IMR-90 (cell line): ENCODE measurements at regions not wholly inside any gene's neighbourhood (a gene's known extent, or its start where the extent isn't known, plus 50 kb on each side); places are given as distances from the start of the nearest gene placed in this dataset.

Experiments used
- ATAC-seq: fragments of 200-7000 bp; cut with Tn5 transposase; 2 replicates; pipeline ENCODE4 v1.9.1; 2020; ENCODE audit warnings: low read depth, mild to moderate bottlenecking, moderate library complexity
- BruUV-seq: library from RNA; stranded (reverse); fragments of 400-500 nt; replicated peaks from 2 replicates; lab custom pipeline; 2021; lab: Mats Ljungman, UMichigan
- CTCF ChIA-PET: fragments of 300-600 bp; formaldehyde crosslinking; extraction: SDS; loops from one replicate; lab custom pipeline; 2021; ENCODE audit warnings: antibody characterized with exemption; lab: Yijun Ruan, JAX
- POLR2A ChIA-PET: fragments of 300-600 bp; sonication (Branson Sonifier 250); formaldehyde crosslinking; loops from one replicate; lab custom pipeline; 2022; ENCODE audit warnings: antibody characterized with exemption; ENCODE audit not compliant: unreplicated experiment; lab: Charles Lee
- DNase-seq: peaks from one replicate; pipeline ENCODE4 v3.0.0; 2013
- H2AFZ ChIP-seq: replicated peaks from 2 replicates; pipeline ENCODE3; 2013; ENCODE audit warnings: low read length, mild to moderate bottlenecking; ENCODE audit not compliant: poor library complexity
- H2AK5ac ChIP-seq: 2 replicates; pipeline ENCODE4 v1.6.1; 2013; ENCODE audit warnings: low read depth, low read length, inconsistent platforms
- H2AK9ac ChIP-seq: replicated peaks from 2 replicates; pipeline ENCODE3; 2013; ENCODE audit warnings: mild to moderate bottlenecking, low read depth, low read length, moderate library complexity; ENCODE audit not compliant: poor library complexity
- H2BK120ac ChIP-seq: 2 replicates; pipeline ENCODE4 v1.6.1; 2013; ENCODE audit warnings: low read depth, low read length, inconsistent platforms
- H2BK15ac ChIP-seq: 3 replicates; pipeline ENCODE4 v1.6.1; 2013; ENCODE audit warnings: low read depth, low read length, inconsistent platforms
- H2BK20ac ChIP-seq: 2 replicates; pipeline ENCODE4 v1.6.1; 2013; ENCODE audit warnings: low read depth, mild to moderate bottlenecking, inconsistent platforms, low read length, moderate library complexity
- H2BK5ac ChIP-seq: 2 replicates; pipeline ENCODE4 v1.6.1; 2013; ENCODE audit warnings: mild to moderate bottlenecking, low read depth, low read length, inconsistent platforms; ENCODE audit not compliant: poor library complexity, severe bottlenecking
- H3K14ac ChIP-seq: replicated peaks from 2 replicates; pipeline ENCODE4 v1.6.1; 2013; ENCODE audit warnings: low read depth, low read length, inconsistent platforms
- H3K18ac ChIP-seq: 2 replicates; pipeline ENCODE4 v1.6.1; 2013; ENCODE audit warnings: low read depth, low read length, control low read depth
- H3K23ac ChIP-seq: 2 replicates; pipeline ENCODE4 v1.6.1; 2013; ENCODE audit warnings: low read depth, low read length, inconsistent platforms
- H3K27ac ChIP-seq: 2 replicates; pipeline ENCODE4 v1.5.1; 2013; ENCODE audit warnings: mild to moderate bottlenecking, control low read depth, low read length; ENCODE audit not compliant: insufficient read depth
- H3K27me3 ChIP-seq: 2 replicates; pipeline ENCODE4 v1.6.1; 2013; ENCODE audit warnings: low read length; ENCODE audit not compliant: control insufficient read depth, insufficient read depth
- H3K36me3 ChIP-seq: 2 replicates; pipeline ENCODE4 v1.6.1; 2013; ENCODE audit warnings: low read length, mixed read lengths; ENCODE audit not compliant: control insufficient read depth, insufficient read depth
- H3K4ac ChIP-seq: 2 replicates; pipeline ENCODE4 v1.6.1; 2013; ENCODE audit warnings: low read depth, low read length, inconsistent platforms
- H3K4me1 ChIP-seq: 2 replicates; pipeline ENCODE4 v1.6.1; 2013; ENCODE audit warnings: low read length, mixed read lengths; ENCODE audit not compliant: control insufficient read depth, insufficient read depth
- H3K4me2 ChIP-seq: 2 replicates; pipeline ENCODE4 v1.6.1; 2013; ENCODE audit warnings: low read depth, mild to moderate bottlenecking, control low read depth, low read length, moderate library complexity
- H3K4me3 ChIP-seq: 2 replicates; pipeline ENCODE4 v1.5.1; 2013; ENCODE audit warnings: low read depth, mild to moderate bottlenecking, control low read depth, low read length, moderate library complexity; ENCODE audit not compliant: insufficient read depth
- H3K56ac ChIP-seq: 2 replicates; pipeline ENCODE4 v1.6.1; 2013; ENCODE audit warnings: low read length, inconsistent platforms; ENCODE audit not compliant: insufficient read depth; ENCODE audit errors: extremely low read depth
- H3K79me1 ChIP-seq, 2 experiments: 2 replicates each; pipeline ENCODE4 v1.6.1; 2013; ENCODE audit warnings: low read length in 2 of 2, inconsistent platforms in 1 of 2, low read depth in 1 of 2
- H3K9ac ChIP-seq: 2 replicates; pipeline ENCODE4 v1.6.1; 2013; ENCODE audit warnings: low read depth, low read length, control low read depth
- H3K9me1 ChIP-seq: 2 replicates; pipeline ENCODE4 v1.6.1; 2013; ENCODE audit warnings: low read length, inconsistent platforms; ENCODE audit not compliant: insufficient read depth
- H3K9me3 ChIP-seq: 2 replicates; pipeline ENCODE4 v1.6.1; 2013; ENCODE audit warnings: low read length; ENCODE audit not compliant: control insufficient read depth, insufficient read depth
- H4K20me1 ChIP-seq: 2 replicates; pipeline ENCODE4 v1.6.1; 2013; ENCODE audit warnings: low read length, inconsistent platforms; ENCODE audit not compliant: insufficient read depth
- H4K5ac ChIP-seq: 2 replicates; pipeline ENCODE4 v1.6.1; 2013; ENCODE audit warnings: mild to moderate bottlenecking, low read depth, low read length, control low read depth
- H4K8ac ChIP-seq, 2 experiments: 2 replicates each; pipeline ENCODE4 v1.6.1; 2013; ENCODE audit warnings: low read depth in 2 of 2, low read length in 2 of 2, control low read depth in 1 of 2, inconsistent platforms in 1 of 2
- H4K91ac ChIP-seq: 2 replicates; pipeline ENCODE4 v1.6.1; 2013; ENCODE audit warnings: low read depth, low read length, inconsistent platforms; ENCODE audit not compliant: insufficient read depth
- MXI1 ChIP-seq: IDR thresholded peaks from 2 replicates; pipeline ENCODE4 v1.6.1; 2012; ENCODE audit warnings: low read depth, mild to moderate bottlenecking, low read length, moderate library complexity, borderline replicate concordance
- NFE2L2 ChIP-seq: fragments of 150-350 bp; IDR thresholded peaks from 2 replicates; pipeline ENCODE4 v1.6.1; 2016; ENCODE audit warnings: low read depth, mild to moderate bottlenecking, low read length
- whole genome bisulfite sequencing, 2 experiments: methylation state at CpG; one replicate each; pipeline versions ENCODE4 v1.1.5 to v1.1.7; 2013; ENCODE audit warnings: missing lambda C conversion rate in 2 of 2; ENCODE audit not compliant: insufficient read length in 1 of 2; ENCODE audit errors: extremely low coverage in 2 of 2; 5-methylcytosine and 5-hydroxymethylcytosine counted together
- dilution Hi-C: fragments of 300-500 bp; cut with HindIII; formaldehyde crosslinking; loops from one replicate; pipeline ENCODE4 v1.14.3; 2018; ENCODE audit warnings: low sequenced_read_pairs; ENCODE audit not compliant: unreplicated experiment
- in situ Hi-C: fragments of 300-500 bp; cut with MboI; formaldehyde crosslinking; loops from 3 replicates; pipeline ENCODE4 v1.14.3; 2019; ENCODE audit warnings: low sequenced_read_pairs, inconsistent platforms, mixed read lengths
- intact Hi-C: fragments of 100-400 bp; cut with micrococcal nuclease; formaldehyde crosslinking; loops from 2 replicates; pipeline ENCODE4 v1.10.0; 2022
- TF ChIP-seq, protein P1 (sequence below): conservative IDR thresholded peaks from 2 replicates; pipeline ENCODE4 v1.5.1; 2012; ENCODE audit warnings: mild to moderate bottlenecking, low read depth, low read length, improper control_type of control experiment

DNA sequence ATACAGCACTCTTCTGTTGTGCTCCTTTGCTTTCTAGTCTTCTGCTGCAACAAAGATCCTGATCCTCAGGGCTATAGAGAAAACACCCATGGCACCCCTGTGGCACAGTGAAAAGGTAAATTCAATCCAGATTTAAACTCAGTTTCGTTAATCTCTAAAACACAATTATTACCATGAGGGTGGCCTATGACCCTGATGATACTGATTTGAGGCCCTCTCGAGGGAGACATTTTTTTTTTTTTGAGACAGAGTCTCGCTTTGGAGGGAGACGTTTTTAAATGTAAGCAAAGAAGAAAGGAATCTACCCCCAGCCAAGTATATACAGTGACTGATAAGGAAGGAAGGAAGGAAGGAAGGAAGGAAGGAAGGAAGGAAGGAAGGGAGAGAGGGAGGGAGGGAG lies 967.8 kb upstream of the DIAPH2 start:
- intact Hi-C loops = no loop called here
- POLR2A ChIA-PET = no interaction called here
- no peaks in the 10 kb centered on the region for H3K79me1 ChIP-seq
- H4K91ac ChIP-seq = no peak overlapping the region
- WGBS, 2 experiments = no CpG with 5 or more reads among the region's 4 CpGs
- no peak overlapping the region for H2AFZ ChIP-seq
- no peak overlapping the region for H2BK15ac ChIP-seq
- no peaks in the 10 kb centered on the region for H3K36me3 ChIP-seq
- no peak overlapping the region for H2BK120ac ChIP-seq
- H4K20me1 ChIP-seq = no peaks in the 10 kb centered on the region
- H3K4ac ChIP-seq = no peak overlapping the region
- H4K8ac ChIP-seq = no peak overlapping the region
- H3K9me3 ChIP-seq = no peaks in the 10 kb centered on the region
- ATAC-seq (no peak), DNase-seq (no peak)
- no peaks in the 10 kb centered on the region for H3K27me3 ChIP-seq
- H3K14ac ChIP-seq = no peak overlapping the region
- no peak overlapping the region for H3K4me2 ChIP-seq
- dilution Hi-C loops = no loop called here
- H3K56ac ChIP-seq = no peak overlapping the region
- H2BK20ac ChIP-seq = no peak overlapping the region
- in situ Hi-C loops = no loop called here
- BruUV-seq = no TSS peak
- CTCF ChIA-PET = no interaction called here
- TF ChIP-seq, protein P1, sequence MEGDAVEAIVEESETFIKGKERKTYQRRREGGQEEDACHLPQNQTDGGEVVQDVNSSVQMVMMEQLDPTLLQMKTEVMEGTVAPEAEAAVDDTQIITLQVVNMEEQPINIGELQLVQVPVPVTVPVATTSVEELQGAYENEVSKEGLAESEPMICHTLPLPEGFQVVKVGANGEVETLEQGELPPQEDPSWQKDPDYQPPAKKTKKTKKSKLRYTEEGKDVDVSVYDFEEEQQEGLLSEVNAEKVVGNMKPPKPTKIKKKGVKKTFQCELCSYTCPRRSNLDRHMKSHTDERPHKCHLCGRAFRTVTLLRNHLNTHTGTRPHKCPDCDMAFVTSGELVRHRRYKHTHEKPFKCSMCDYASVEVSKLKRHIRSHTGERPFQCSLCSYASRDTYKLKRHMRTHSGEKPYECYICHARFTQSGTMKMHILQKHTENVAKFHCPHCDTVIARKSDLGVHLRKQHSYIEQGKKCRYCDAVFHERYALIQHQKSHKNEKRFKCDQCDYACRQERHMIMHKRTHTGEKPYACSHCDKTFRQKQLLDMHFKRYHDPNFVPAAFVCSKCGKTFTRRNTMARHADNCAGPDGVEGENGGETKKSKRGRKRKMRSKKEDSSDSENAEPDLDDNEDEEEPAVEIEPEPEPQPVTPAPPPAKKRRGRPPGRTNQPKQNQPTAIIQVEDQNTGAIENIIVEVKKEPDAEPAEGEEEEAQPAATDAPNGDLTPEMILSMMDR = no peak
- TF ChIP-seq MXI1 = no peak
- TF ChIP-seq NFE2L2 = no peak
- no peak overlapping the region for H3K23ac ChIP-seq
- H2AK9ac ChIP-seq = no peak overlapping the region
- no peak overlapping the region for H3K4me3 ChIP-seq
- no peaks in the 10 kb centered on the region for H3K9me1 ChIP-seq
- H3K9ac ChIP-seq = no peak overlapping the region
- H3K18ac ChIP-seq = no peak overlapping the region
- H3K4me1 ChIP-seq = no peaks in the 10 kb centered on the region
- no peak overlapping the region for H2AK5ac ChIP-seq
- H3K27ac ChIP-seq = no peak overlapping the region
- H2BK5ac ChIP-seq = no peak overlapping the region
- H4K5ac ChIP-seq = no peak overlapping the region
